Pancreas (tissue), 10 donors: ENCODE measurements at regions not wholly inside any gene's neighbourhood (a gene's known extent, or its start where the extent isn't known, plus 50 kb on each side); places are given as distances from the start of the nearest gene placed in this dataset.
A peak's percentile ranks its signal among the peaks of the same experiment; 100 is the strongest.

ENCODE experiments used
- ATAC-seq, 4 donors: fragments of 200-7000 bp; cut with Tn5 transposase; one replicate each; pipeline versions ENCODE4 v1.8.0 to v1.9.1; 2020; ENCODE audit warnings: mild to moderate bottlenecking in 4 of 4, moderate library complexity in 4 of 4
- DNase-seq, 6 donors: peaks; one replicate each; pipeline ENCODE4 v3.0.0-alpha.2; 2020
- FAIRE-seq: peaks from 2 replicates; lab custom pipeline; 2012; peaks lifted over from hg19 to GRCh38; lab: Jason Lieb, UNC
- H3K27ac ChIP-seq, 4 donors: fragments of 200-600 bp; sonication (generic); 1 replicate in 3 of 4; 2 replicates in 1 of 4; pipeline versions ENCODE4 v1.5.0 to v1.8.0; 2020
- H3K27me3 ChIP-seq, 4 donors: fragments of 200-600 bp; one replicate each; pipeline ENCODE4 v1.8.0; 2021
- H3K36me3 ChIP-seq, 3 donors: fragments of 200-600 bp; sonication (generic) in 1 of 3; one replicate each; pipeline versions ENCODE4 v1.5.0 to v1.8.0; 2020 to 2021
- H3K4me1 ChIP-seq, 3 donors: fragments of 200-600 bp; one replicate each; pipeline ENCODE4 v1.8.0; 2021
- H3K4me3 ChIP-seq, 4 donors: fragments of 200-600 bp; sonication (generic) in 2 of 4; one replicate each; pipeline versions ENCODE4 v1.5.0 to v1.8.0; 2020 to 2021
- H3K9me3 ChIP-seq, 4 donors: fragments of 200-600 bp; one replicate each; pipeline ENCODE4 v1.8.0; 2021
- CTCF ChIP-seq, 4 donors: fragments of 200-600 bp; sonication (generic) in 3 of 4; IDR thresholded peaks; one replicate each; pipeline versions ENCODE4 v1.5.0 to v1.8.0; 2021; ENCODE audit warnings: antibody characterized with exemption in 4 of 4
- WGBS, 2 donors: extraction: QIAGEN DNeasy Blood & Tissue Kit; methylation state at CpG; one replicate each; pipeline ENCODE4 v1.1.7; 2013; 5-methylcytosine and 5-hydroxymethylcytosine counted together
- intact Hi-C, 3 donors: fragments of 100-400 bp; cut with DNase I; formaldehyde crosslinking; loops; one replicate each; pipeline versions ENCODE4 v1.11.1 to v1.14.2; 2022
- donor health status: healthy with polysubstance abuse.
- donor health status: DM: no; HTN: no; CAD: no; lungs with moderate emphysema.
- donor health status: DM: no; HTN: no; CAD: no.
- donor health status: control.
- donor health status: control.
- donor health status: Bipolar disorder and iron deficiency.
- donor health status: DM: yes; HTN: yes; CAD: no.
- donor health status: DM: no; HTN: no; CAD: no.
- donor health status: DM: no; HTN: no; CAD: no.
- donor health status: DM: yes; HTN: yes; CAD: no.

GRCh38 chr15:26020871-26021270 is 157.7 kb upstream of the ATP10A start:
- H3K27me3 ChIP-seq: no peaks in the 10 kb centered on the region
- 34 to 50% methylated on average over 8 of the region's 8 CpGs for WGBS, 2 donors
- no peak for FAIRE-seq
- no peak overlapping the region for H3K4me3 ChIP-seq
- no peak overlapping the region for H3K27ac ChIP-seq
- no peaks in the 10 kb centered on the region for H3K4me1 ChIP-seq
- DNase-seq: no peak
- H3K36me3 ChIP-seq: no peaks in the 10 kb centered on the region
- intact Hi-C loops: no loop called here
- ATAC-seq: peak in 1 of 4 donors; percentile 40
- TF ChIP-seq CTCF (IDR thresholded peaks at IDR 0.05): no peak
- no peaks in the 10 kb centered on the region for H3K9me3 ChIP-seq

- intact Hi-C loops: no loop called here
Observed at GRCh38 chr15:26017665-26018064, 154.5 kb upstream of the ATP10A start.

GRCh38 chr15:26015516-26016075 is 152.5 kb upstream of the ATP10A start:
- no peak for TF ChIP-seq CTCF (IDR thresholded peaks at IDR 0.05)
- no peak overlapping the region for H3K27ac ChIP-seq
- H3K9me3 ChIP-seq: no peaks in the 10 kb centered on the region
- FAIRE-seq (no peak), DNase-seq (no peak), ATAC-seq (no peak)
- WGBS, 2 donors: 50 to 60% methylated on average over 11 of the region's 11 CpGs
- H3K4me3 ChIP-seq: no peak overlapping the region
- intact Hi-C loops: no loop called here
- no peaks in the 10 kb centered on the region for H3K4me1 ChIP-seq
- peaks cover 0 to 8% (median 2%) of the 10 kb centered on the region in 4 donors for H3K27me3 ChIP-seq
- H3K36me3 ChIP-seq: no peaks in the 10 kb centered on the region

More at GRCh38 chr15:26017665-26018064, 154.5 kb upstream of the ATP10A start:
- DNase-seq: no peak
- no peaks in the 10 kb centered on the region for H3K9me3 ChIP-seq
- no peak for ATAC-seq
- no peak for TF ChIP-seq CTCF (IDR thresholded peaks at IDR 0.05)
- H3K4me1 ChIP-seq: no peaks in the 10 kb centered on the region
- H3K4me3 ChIP-seq: no peak overlapping the region
- no peaks in the 10 kb centered on the region for H3K36me3 ChIP-seq
- no peak overlapping the region for H3K27ac ChIP-seq
- no peak for FAIRE-seq
- WGBS, 2 donors: 80 to 85% methylated on average over 7 of the region's 7 CpGs
- peaks cover 0 to 7% (median 0%) of the 10 kb centered on the region in 4 donors for H3K27me3 ChIP-seq

DNA sequence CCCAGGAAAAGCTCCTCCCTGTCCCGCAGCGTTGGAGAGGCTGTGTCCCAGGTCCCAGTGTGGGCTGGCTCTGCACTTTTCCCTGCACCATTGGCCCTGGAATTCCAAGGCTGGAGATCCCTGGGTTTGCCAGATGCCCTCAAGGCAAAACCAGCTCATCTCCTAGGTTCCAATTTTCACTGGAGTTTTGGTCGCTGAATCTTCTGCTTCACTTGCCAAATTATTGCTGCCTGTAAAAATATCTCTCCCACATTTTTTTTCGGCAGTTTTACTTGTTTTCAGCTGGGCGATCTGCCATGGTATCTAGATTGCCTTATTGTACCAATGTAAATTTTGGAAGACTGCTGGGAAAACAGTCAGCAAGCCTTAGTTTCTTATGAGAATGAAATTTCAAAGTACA is 150.9 kb upstream of the ATP10A start:
- no peaks in the 10 kb centered on the region for H3K36me3 ChIP-seq
- no peaks in the 10 kb centered on the region for H3K9me3 ChIP-seq
- no peak for TF ChIP-seq CTCF (IDR thresholded peaks at IDR 0.05)
- ATAC-seq: no peak
- no peak overlapping the region for H3K4me3 ChIP-seq
- intact Hi-C loops: no loop called here
- FAIRE-seq: no peak
- no peak overlapping the region for H3K27ac ChIP-seq
- no peak for DNase-seq
- 48 to 69% methylated on average over 5 of the region's 5 CpGs for WGBS, 2 donors
- no peaks in the 10 kb centered on the region for H3K4me1 ChIP-seq
- peaks cover 0 to 8% (median 2%) of the 10 kb centered on the region in 4 donors for H3K27me3 ChIP-seq

DNA sequence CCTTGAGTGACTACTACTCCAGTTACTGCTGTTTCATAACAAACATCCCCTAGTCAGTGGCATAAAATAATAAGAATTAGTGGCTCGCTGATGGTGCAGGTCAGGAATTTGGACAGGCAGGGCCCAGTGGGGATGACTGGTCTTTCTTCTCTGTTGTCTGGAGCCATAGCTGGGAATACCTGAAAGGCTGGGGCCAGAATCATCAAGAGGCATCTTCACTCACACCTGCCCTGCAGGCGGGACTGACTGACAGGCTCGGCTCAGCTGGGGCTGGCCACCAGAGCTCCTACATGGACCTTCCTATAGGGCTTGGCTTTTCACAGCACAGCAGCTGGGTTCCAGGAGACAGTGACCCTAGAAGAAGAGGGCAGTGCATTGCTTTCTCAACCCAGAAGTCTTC is 148.8 kb upstream of the ATP10A start:
- no peak overlapping the region for H3K4me3 ChIP-seq
- WGBS, 2 donors: 66 to 79% methylated on average over 3 of the region's 3 CpGs
- no peak for DNase-seq
- H3K36me3 ChIP-seq: no peaks in the 10 kb centered on the region
- H3K27me3 ChIP-seq: peaks cover 0 to 8% (median 2%) of the 10 kb centered on the region in 4 donors
- FAIRE-seq: no peak
- intact Hi-C loops: no loop called here
- no peak for TF ChIP-seq CTCF (IDR thresholded peaks at IDR 0.05)
- H3K4me1 ChIP-seq: no peaks in the 10 kb centered on the region
- no peak overlapping the region for H3K27ac ChIP-seq
- no peak for ATAC-seq
- H3K9me3 ChIP-seq: no peaks in the 10 kb centered on the region
